ENCODE measurements at regions not wholly inside any gene's neighbourhood (a gene's known extent, or its start where the extent isn't known, plus 50 kb on each side); places are given as distances from the start of the nearest gene placed in this dataset.

- CTCF ChIA-PET = interaction anchor here (1.0 kb wide), 1 partner anchor 11 kb away, joined by 4 read pairs; no protein-coding TSS in a partner anchor
- DNase-seq (ENCODE audit: extremely low spot score) = no peak
- TF ChIP-seq CTCF (IDR thresholded peaks at IDR 0.05; ENCODE audit: control extremely low read depth, extremely low read depth, low read depth, missing control alignments) = no peak
- POLR2A ChIA-PET = no interaction called here
Observed at GRCh38 chr5:18749763-18750162, 1115.5 kb downstream of the TAF11L14 start.

GRCh38 chr5:18752317-18752716, 1118.1 kb downstream of the TAF11L14 start:
- DNase-seq (ENCODE audit: extremely low spot score) = no peak
- POLR2A ChIA-PET = no interaction called here
- CTCF ChIA-PET = interaction anchor here (1.8 kb wide), 1 partner anchor 15 kb away, joined by 5 read pairs; no protein-coding TSS in a partner anchor
- TF ChIP-seq CTCF (IDR thresholded peaks at IDR 0.05; ENCODE audit: control extremely low read depth, extremely low read depth, low read depth, missing control alignments) = no peak

GRCh38 chr5:18754201-18754600, 1119.9 kb downstream of the TAF11L14 start:
- DNase-seq (ENCODE audit: extremely low spot score) = no peak
- ChIA-PET CTCF (interaction anchor here (1.2 to 1.6 kb wide), 2 partner anchors 8 to 13 kb away, joined by 3 to 4 read pairs; no protein-coding TSS in a partner anchor), POLR2A (no interaction called here)
- no peak for TF ChIP-seq CTCF (IDR thresholded peaks at IDR 0.05; ENCODE audit: control extremely low read depth, extremely low read depth, low read depth, missing control alignments)

- ChIA-PET POLR2A (no interaction called here), CTCF (interaction anchor here (1.0 to 1.6 kb wide), 2 partner anchors 8 to 11 kb away, joined by 3 to 4 read pairs; no protein-coding TSS in a partner anchor)
- no peak for TF ChIP-seq CTCF (IDR thresholded peaks at IDR 0.05; ENCODE audit: control extremely low read depth, extremely low read depth, low read depth, missing control alignments)
- no peak for DNase-seq (ENCODE audit: extremely low spot score)
Observed at GRCh38 chr5:18761801-18762200, 1127.5 kb downstream of the TAF11L14 start.

- no peak for DNase-seq (ENCODE audit: extremely low spot score)
- no peak for TF ChIP-seq CTCF (IDR thresholded peaks at IDR 0.05; ENCODE audit: control extremely low read depth, extremely low read depth, low read depth, missing control alignments)
- CTCF ChIA-PET = no interaction called here
- POLR2A ChIA-PET = no interaction called here
Observed at GRCh38 chr5:18764161-18764560, 1129.9 kb downstream of the TAF11L14 start.

GRCh38 chr5:18765304-18765703, 1131.0 kb downstream of the TAF11L14 start:
- DNase-seq (ENCODE audit: extremely low spot score) = no peak
- no peak for TF ChIP-seq CTCF (IDR thresholded peaks at IDR 0.05; ENCODE audit: control extremely low read depth, extremely low read depth, low read depth, missing control alignments)
- POLR2A ChIA-PET = no interaction called here
- CTCF ChIA-PET = interaction anchor here (1.0 kb wide), 1 partner anchor 17 kb away, joined by 3 read pairs; no protein-coding TSS in a partner anchor
